Mononuclear cell (primary cell): ENCODE measurements at regions not wholly inside any gene's neighbourhood (a gene's known extent, or its start where the extent isn't known, plus 50 kb on each side); places are given as distances from the start of the nearest gene placed in this dataset.

Experiments used
- H3K27me3 ChIP-seq: 2 replicates; pipeline ENCODE4 v1.6.0; 2011; ENCODE audit warnings: low read length, control low read depth; ENCODE audit not compliant: insufficient read depth
- H3K4me1 ChIP-seq: 2 replicates; pipeline ENCODE4 v1.5.1; 2011; ENCODE audit warnings: mild to moderate bottlenecking, low read length, control low read depth; ENCODE audit not compliant: insufficient read depth
- H3K4me3 ChIP-seq: 2 replicates; pipeline ENCODE4 v1.5.1; 2011; ENCODE audit warnings: mild to moderate bottlenecking, low read length, moderate library complexity
- H3K9me3 ChIP-seq: 2 replicates; pipeline ENCODE4 v1.5.1; 2011; ENCODE audit warnings: low read depth, mild to moderate bottlenecking, control low read depth, low read length

DNA sequence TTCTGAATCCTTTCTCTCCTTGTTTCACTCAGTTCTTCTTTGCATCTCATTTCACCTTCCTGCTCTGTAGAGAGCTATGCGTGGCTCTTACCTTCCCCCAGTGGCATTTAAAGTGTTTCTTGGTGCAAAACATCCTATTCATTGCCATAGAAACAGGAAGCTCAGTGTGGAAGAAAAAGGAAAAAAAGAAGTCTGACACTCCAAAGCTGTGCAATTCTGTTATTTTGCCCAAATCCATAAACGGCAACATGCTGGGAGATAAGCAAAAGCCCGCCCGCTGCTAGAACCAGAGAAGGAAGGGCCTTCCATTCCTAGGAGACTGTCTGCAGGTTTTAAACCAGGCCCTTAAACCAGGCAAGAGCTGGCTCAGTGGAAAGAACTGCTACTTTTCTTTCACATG is 247.1 kb downstream of the HIVEP2 start:
- no peak overlapping the region for H3K4me3 ChIP-seq
- no peaks in the 10 kb centered on the region for H3K9me3 ChIP-seq
- peaks cover 65% of the 10 kb centered on the region for H3K4me1 ChIP-seq
- no peaks in the 10 kb centered on the region for H3K27me3 ChIP-seq

DNA sequence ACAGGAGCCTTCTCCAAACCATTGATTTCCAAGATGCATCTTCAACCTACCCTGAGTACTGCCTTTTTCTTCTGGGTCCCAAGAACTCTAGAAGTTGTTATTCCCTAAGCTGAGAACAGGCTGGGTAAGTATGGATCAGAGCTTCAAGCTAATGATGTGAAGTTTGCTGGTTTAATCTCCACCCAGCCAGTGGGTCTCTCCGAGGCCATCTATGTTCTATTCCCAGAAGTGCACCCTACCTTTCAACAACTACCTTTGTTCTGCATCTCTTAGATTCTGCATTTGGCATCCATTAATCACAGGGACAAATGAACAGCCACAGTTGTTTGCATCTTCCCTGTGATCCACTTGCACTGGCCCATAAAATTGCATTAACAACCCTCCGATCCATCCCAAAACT is 246.2 kb downstream of the HIVEP2 start:
- Histone ChIP-seq H3K4me1 (peaks cover 66% of the 10 kb centered on the region), H3K27me3 (no peaks in the 10 kb centered on the region), H3K9me3 (no peaks in the 10 kb centered on the region), H3K4me3 (no peak overlapping the region)

DNA sequence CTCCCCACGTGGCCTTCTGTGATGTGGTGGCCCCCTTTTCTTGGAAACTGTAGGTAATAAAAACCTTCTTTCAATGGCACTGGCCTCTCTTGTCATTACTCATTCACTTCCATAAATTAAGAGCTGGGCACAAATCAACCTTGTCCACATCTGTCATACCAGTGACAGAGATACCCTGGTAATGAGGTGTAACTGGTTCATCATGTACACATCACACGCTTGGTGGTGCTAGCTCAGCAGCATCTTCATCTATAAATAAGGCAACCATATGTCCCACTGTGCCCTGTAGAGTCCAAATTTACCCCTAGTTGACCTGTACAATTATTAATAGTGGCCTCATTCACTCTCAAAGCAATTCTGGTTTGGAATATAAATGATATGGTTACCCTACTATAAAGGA is 245.6 kb downstream of the HIVEP2 start:
- no peaks in the 10 kb centered on the region for H3K9me3 ChIP-seq
- H3K27me3 ChIP-seq = no peaks in the 10 kb centered on the region
- H3K4me1 ChIP-seq = peaks cover 67% of the 10 kb centered on the region
- H3K4me3 ChIP-seq = no peak overlapping the region

GRCh38 chr6:142700032-142700431 is 244.9 kb downstream of the HIVEP2 start:
- no peaks in the 10 kb centered on the region for H3K27me3 ChIP-seq
- H3K4me1 ChIP-seq = peaks cover 70% of the 10 kb centered on the region
- no peaks in the 10 kb centered on the region for H3K9me3 ChIP-seq
- H3K4me3 ChIP-seq = no peak overlapping the region

DNA sequence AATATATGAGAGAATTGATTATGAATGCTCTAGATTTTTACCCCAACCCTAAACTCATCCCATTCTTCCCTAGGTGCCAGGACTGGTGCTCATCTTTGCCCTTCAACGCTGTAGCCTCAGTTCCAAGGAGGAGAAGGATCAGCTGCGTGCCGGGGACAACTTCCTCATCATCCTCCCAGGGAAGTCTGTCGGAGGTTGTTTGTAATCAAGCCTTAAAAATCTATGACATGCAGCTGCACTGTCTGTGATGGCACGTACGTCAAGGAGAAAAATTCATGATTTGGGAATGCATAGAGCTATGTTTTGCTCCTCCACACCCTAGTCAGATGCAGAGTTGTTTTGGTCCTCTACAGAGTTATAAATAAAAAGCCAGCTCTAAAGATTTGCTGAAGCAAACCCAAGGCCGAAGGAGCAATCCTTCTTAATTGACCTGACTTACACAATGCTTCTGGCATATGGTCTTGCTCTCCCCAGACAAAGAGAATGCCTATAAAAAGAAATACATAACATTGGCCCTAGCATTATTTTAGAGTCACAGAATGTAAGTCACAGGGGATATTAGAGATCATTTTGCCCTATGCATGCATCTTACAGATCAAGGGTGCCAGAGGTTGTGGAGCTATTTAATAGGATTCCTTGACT is 244.2 kb downstream of the HIVEP2 start:
- Histone ChIP-seq H3K9me3 (no peaks in the 10 kb centered on the region), H3K4me1 (peaks cover 77% of the 10 kb centered on the region), H3K27me3 (no peaks in the 10 kb centered on the region), H3K4me3 (no peak overlapping the region)
